Activated T-helper 1 cell treated with anti-CD3 and anti-CD28 coated beads, Interleukin-12 subunit alpha, Interleukin-12 subunit beta, Interleukin-2, Interleukin-4 antibody, amounts not matched to agents 30 ng/mL and 10 ng/mL and 1 ng/mL, durations not matched to agents 14 hours and 24 hours and 36 hours (primary cell): ENCODE measurements at regions not wholly inside any gene's neighbourhood (a gene's known extent, or its start where the extent isn't known, plus 50 kb on each side); places are given as distances from the start of the nearest gene placed in this dataset.
"Not testable (repeated sequence)": the region's sequence is repeated elsewhere in the genome, so short reads cannot be mapped to it uniquely, and the experiment has no call there.

Source experiments
- DNase-seq: peaks from one replicate; pipeline ENCODE4 v3.0.0; 2021; ENCODE audit warnings: low spot score
- H3K27ac Mint-ChIP-seq: one replicate; pipeline ENCODE4 v1.8.0; 2021; ENCODE audit warnings: mild to moderate bottlenecking, mixed read lengths
- H3K27me3 Mint-ChIP-seq: one replicate; pipeline ENCODE4 v1.8.0; 2022; ENCODE audit warnings: mild to moderate bottlenecking, moderate library complexity, mixed read lengths; ENCODE audit not compliant: insufficient read depth
- H3K36me3 Mint-ChIP-seq: one replicate; pipeline ENCODE4 v1.8.0; 2021; ENCODE audit warnings: low read depth, mixed read lengths
- H3K4me1 Mint-ChIP-seq: one replicate; pipeline ENCODE4 v1.8.0; 2021; ENCODE audit warnings: low read depth, mixed read lengths
- H3K4me3 Mint-ChIP-seq: one replicate; pipeline ENCODE4 v1.8.0; 2021; ENCODE audit warnings: mild to moderate bottlenecking, moderate library complexity, mixed read lengths
- H3K9me3 Mint-ChIP-seq: one replicate; pipeline ENCODE4 v1.8.0; 2021; ENCODE audit warnings: mixed read lengths
- intact Hi-C: fragments of 100-400 bp; cut with micrococcal nuclease; formaldehyde crosslinking; loops from one replicate; pipeline ENCODE4 v1.15.1; 2024

GRCh38 chr10:4632757-4633156 lies 193.2 kb upstream of the AKR1E2 start:
- H3K27me3 Mint-ChIP-seq = no peaks in the 10 kb centered on the region
- no peaks in the 10 kb centered on the region for H3K4me1 Mint-ChIP-seq
- intact Hi-C loops = no loop called here
- DNase-seq = no peak
- no peak overlapping the region for H3K4me3 Mint-ChIP-seq
- H3K27ac Mint-ChIP-seq = no peak overlapping the region
- no peaks in the 10 kb centered on the region for H3K36me3 Mint-ChIP-seq
- peaks cover 5% of the 10 kb centered on the region for H3K9me3 Mint-ChIP-seq

- no peak for DNase-seq
- Mint-ChIP-seq H3K9me3 (peaks cover 18% of the 10 kb centered on the region), H3K4me3 (no peak overlapping the region), H3K4me1 (no peaks in the 10 kb centered on the region), H3K27me3 (peaks cover 3% of the 10 kb centered on the region), H3K27ac (no peak overlapping the region), H3K36me3 (no peaks in the 10 kb centered on the region)
- intact Hi-C loops = no loop called here
These were observed 199.1 kb upstream of the AKR1E2 start for GRCh38 chr10:4626919-4627318.

DNA sequence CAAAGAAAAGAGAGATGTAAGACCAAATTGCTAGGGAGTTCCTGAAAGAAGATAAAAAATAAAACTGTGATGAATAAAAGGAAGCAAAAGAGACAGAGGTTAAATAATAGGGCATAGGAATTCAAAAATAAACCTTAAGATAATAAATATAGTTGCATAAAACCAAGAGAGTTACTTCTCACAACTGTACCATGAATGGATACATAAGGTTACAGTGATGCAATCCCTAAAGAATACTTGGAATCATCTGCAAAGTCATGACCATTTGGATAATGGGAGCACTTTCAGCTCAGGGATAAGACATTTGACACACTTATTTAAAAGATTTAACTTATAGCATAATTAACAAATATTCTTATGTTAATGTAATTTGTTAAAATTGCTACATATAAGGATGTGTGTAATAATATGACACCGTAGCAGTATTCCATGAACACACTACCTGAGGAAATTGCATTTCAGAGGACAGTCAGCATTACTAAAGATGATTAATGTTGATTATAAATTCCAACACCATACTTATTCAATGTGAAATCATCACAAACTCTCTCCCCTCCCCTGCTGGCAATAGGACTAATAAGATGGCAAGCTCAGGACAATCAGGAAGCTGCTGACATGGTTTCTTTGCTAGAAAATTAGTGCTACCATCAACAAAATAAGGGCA lies 202.1 kb upstream of the AKR1E2 start:
- peaks cover 18% of the 10 kb centered on the region for H3K9me3 Mint-ChIP-seq
- no peak overlapping the region for H3K27ac Mint-ChIP-seq
- intact Hi-C loops = no loop called here
- H3K27me3 Mint-ChIP-seq = peaks cover 9% of the 10 kb centered on the region
- H3K4me3 Mint-ChIP-seq = no peak overlapping the region
- H3K4me1 Mint-ChIP-seq = no peaks in the 10 kb centered on the region
- no peak for DNase-seq
- no peaks in the 10 kb centered on the region for H3K36me3 Mint-ChIP-seq

- Mint-ChIP-seq H3K36me3 (no peaks in the 10 kb centered on the region), H3K4me3 (no peak overlapping the region), H3K4me1 (no peaks in the 10 kb centered on the region), H3K27ac (no peak overlapping the region), H3K27me3 (peaks cover 9% of the 10 kb centered on the region), H3K9me3 (peaks cover 15% of the 10 kb centered on the region)
- no peak for DNase-seq
- intact Hi-C loops = no loop called here
These were observed 202.8 kb upstream of the AKR1E2 start for GRCh38 chr10:4623200-4623599.

DNA sequence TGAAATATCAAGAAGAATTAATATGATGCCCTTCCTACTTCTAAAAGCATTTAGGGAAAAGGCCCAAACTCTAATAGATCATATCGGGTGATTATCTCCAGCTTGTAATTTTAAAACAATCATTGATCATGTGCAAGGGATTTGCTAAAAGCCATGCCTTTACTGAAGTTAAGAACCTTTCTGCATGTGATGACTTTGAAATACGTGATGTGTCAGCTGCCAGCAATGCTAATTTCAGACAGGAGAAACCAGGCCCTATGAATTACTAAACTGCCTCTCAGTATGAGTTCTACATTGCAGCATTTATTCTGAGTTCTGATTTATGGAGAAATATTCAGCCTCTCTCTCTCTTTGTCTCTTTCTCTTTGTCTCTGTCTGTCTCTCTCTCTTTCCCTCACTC lies 203.6 kb upstream of the AKR1E2 start:
- Mint-ChIP-seq H3K9me3 (peaks cover 9% of the 10 kb centered on the region), H3K27me3 (peaks cover 9% of the 10 kb centered on the region), H3K4me3 (no peak overlapping the region), H3K27ac (no peak overlapping the region), H3K4me1 (no peaks in the 10 kb centered on the region), H3K36me3 (no peaks in the 10 kb centered on the region)
- intact Hi-C loops = no loop called here
- no peak for DNase-seq

GRCh38 chr10:4617589-4617988 lies 208.4 kb upstream of the AKR1E2 start:
- intact Hi-C loops = no loop called here
- Mint-ChIP-seq H3K27me3 (peaks cover 12% of the 10 kb centered on the region), H3K36me3 (no peaks in the 10 kb centered on the region), H3K27ac (no peak overlapping the region), H3K4me1 (no peaks in the 10 kb centered on the region), H3K9me3 (peaks cover 5% of the 10 kb centered on the region), H3K4me3 (no peak overlapping the region)
- no peak for DNase-seq

- H3K36me3 Mint-ChIP-seq = no peaks in the 10 kb centered on the region
- peaks cover 5% of the 10 kb centered on the region for H3K9me3 Mint-ChIP-seq
- no peak overlapping the region for H3K4me3 Mint-ChIP-seq
- H3K4me1 Mint-ChIP-seq = no peaks in the 10 kb centered on the region
- H3K27me3 Mint-ChIP-seq = peaks cover 10% of the 10 kb centered on the region
- H3K27ac Mint-ChIP-seq = no peak overlapping the region
- no peak for DNase-seq
- intact Hi-C loops = no loop called here
These were observed 211.0 kb upstream of the AKR1E2 start for GRCh38 chr10:4615042-4615441.

GRCh38 chr10:4609251-4609650 lies 216.8 kb upstream of the AKR1E2 start:
- no peak overlapping the region for H3K4me3 Mint-ChIP-seq
- H3K27ac Mint-ChIP-seq = no peak overlapping the region
- no peaks in the 10 kb centered on the region for H3K36me3 Mint-ChIP-seq
- H3K9me3 Mint-ChIP-seq = no peaks in the 10 kb centered on the region
- H3K4me1 Mint-ChIP-seq = no peaks in the 10 kb centered on the region
- peaks cover 19% of the 10 kb centered on the region for H3K27me3 Mint-ChIP-seq
- intact Hi-C loops = no loop called here
- DNase-seq = no peak

- Mint-ChIP-seq H3K27me3 (peaks cover 19% of the 10 kb centered on the region), H3K4me1 (no peaks in the 10 kb centered on the region), H3K36me3 (no peaks in the 10 kb centered on the region), H3K9me3 (no peaks in the 10 kb centered on the region), H3K4me3 (no peak overlapping the region), H3K27ac (no peak overlapping the region)
- DNase-seq = no peak
- intact Hi-C loops = no loop called here
These were observed 218.3 kb upstream of the AKR1E2 start for GRCh38 chr10:4607681-4608080.

DNA sequence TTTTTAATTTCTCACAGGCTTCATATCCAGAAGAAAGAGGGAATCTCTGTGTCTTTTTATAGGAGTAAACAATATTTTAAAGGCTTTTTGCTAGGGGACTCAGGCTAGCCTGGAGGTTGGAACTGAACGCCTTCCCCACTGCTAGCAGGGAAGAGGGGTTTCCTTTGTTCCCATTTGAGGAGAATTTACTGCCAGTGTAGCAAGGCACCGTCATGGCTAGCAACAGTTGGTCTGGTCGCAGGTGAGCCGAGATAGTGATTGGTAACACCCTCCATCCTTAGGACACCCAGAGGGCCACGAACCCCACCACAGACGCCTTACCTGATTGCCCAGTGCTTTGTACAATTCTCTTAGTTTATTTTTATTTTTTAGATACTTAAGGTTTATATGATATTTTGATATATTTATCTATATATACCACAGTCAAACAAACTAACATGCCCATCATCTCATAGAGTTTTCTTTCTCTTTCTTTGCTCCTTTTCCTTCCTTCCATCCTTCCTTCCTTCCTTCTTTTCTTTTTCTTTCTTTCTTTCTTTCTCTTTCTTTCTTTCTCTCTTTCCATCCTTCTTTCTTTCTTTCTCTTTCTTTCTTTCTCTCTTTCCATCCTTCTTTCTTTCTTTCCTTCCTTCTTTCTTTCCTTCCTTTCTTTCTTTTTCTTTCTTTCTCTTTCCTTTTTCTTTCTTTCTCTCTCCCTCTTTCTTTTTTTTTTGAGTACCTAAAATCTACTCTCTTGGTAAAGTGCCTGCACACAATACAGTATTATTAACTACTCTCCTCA lies 219.0 kb upstream of the AKR1E2 start:
- H3K27me3 Mint-ChIP-seq = peaks cover 19% of the 10 kb centered on the region

GRCh38 chr10:4602764-4603491 lies 223.1 kb upstream of the AKR1E2 start:
- Mint-ChIP-seq H3K9me3 (no peaks in the 10 kb centered on the region), H3K27me3 (peaks cover 17% of the 10 kb centered on the region), H3K27ac (no peak overlapping the region), H3K36me3 (no peaks in the 10 kb centered on the region), H3K4me3 (no peak overlapping the region), H3K4me1 (no peaks in the 10 kb centered on the region)
- no peak for DNase-seq
- intact Hi-C loops = no loop called here

More for the DNA sequence above, 219.0 kb upstream of the AKR1E2 start:
- H3K27ac Mint-ChIP-seq = no peak overlapping the region
- no peaks in the 10 kb centered on the region for H3K36me3 Mint-ChIP-seq
- H3K4me1 Mint-ChIP-seq = no peaks in the 10 kb centered on the region
- H3K9me3 Mint-ChIP-seq = no peaks in the 10 kb centered on the region
- H3K4me3 Mint-ChIP-seq = no peak overlapping the region
- no peak for DNase-seq
- intact Hi-C loops = no loop called here

GRCh38 chr10:4599471-4599870 lies 226.5 kb upstream of the AKR1E2 start:
- H3K27ac Mint-ChIP-seq = no peak overlapping the region
- intact Hi-C loops = no loop called here
- H3K27me3 Mint-ChIP-seq = peaks cover 7% of the 10 kb centered on the region
- H3K4me1 Mint-ChIP-seq = no peaks in the 10 kb centered on the region
- H3K4me3 Mint-ChIP-seq = no peak overlapping the region
- H3K36me3 Mint-ChIP-seq = no peaks in the 10 kb centered on the region
- no peaks in the 10 kb centered on the region for H3K9me3 Mint-ChIP-seq
- no peak for DNase-seq

GRCh38 chr10:4597898-4598297 lies 228.1 kb upstream of the AKR1E2 start:
- H3K9me3 Mint-ChIP-seq, H3K4me1 Mint-ChIP-seq, intact Hi-C loops, DNase-seq, H3K27me3 Mint-ChIP-seq, H3K27ac Mint-ChIP-seq, H3K36me3 Mint-ChIP-seq, H3K4me3 Mint-ChIP-seq: not testable (repeated sequence)
